SJSA1 (cell line): ENCODE measurements at regions not wholly inside any gene's neighbourhood (a gene's known extent, or its start where the extent isn't known, plus 50 kb on each side); places are given as distances from the start of the nearest gene placed in this dataset.
A peak's percentile ranks its signal among the peaks of the same experiment; 100 is the strongest.

ENCODE experiments used
- DNase-seq, 2 experiments: peaks; one replicate each; pipeline ENCODE4 v3.0.0-alpha.2; 2015 to 2020; ENCODE audit warnings: low spot score in 2 of 2, low read depth in 1 of 2
- H3K27ac ChIP-seq: fragments of 250-450 bp; sonication (Bioruptor Pico); 2 replicates; pipeline ENCODE4 v1.5.1; 2020; ENCODE audit warnings: mild to moderate bottlenecking, moderate library complexity
- H3K27me3 ChIP-seq: fragments of 250-450 bp; sonication (Bioruptor Pico); replicated peaks from 2 replicates; pipeline ENCODE4 v1.5.1; 2020; ENCODE audit warnings: mild to moderate bottlenecking, moderate library complexity
- H3K36me3 ChIP-seq: fragments of 250-450 bp; sonication (Bioruptor Pico); 2 replicates; pipeline ENCODE4 v1.5.1; 2020; ENCODE audit warnings: mild to moderate bottlenecking
- H3K4me1 ChIP-seq: fragments of 250-450 bp; sonication (Bioruptor Pico); replicated peaks from 2 replicates; pipeline ENCODE4 v1.6.1; 2021; ENCODE audit warnings: mild to moderate bottlenecking
- H3K4me3 ChIP-seq: fragments of 250-450 bp; sonication (Bioruptor Pico); 2 replicates; pipeline ENCODE4 v1.5.1; 2020; ENCODE audit warnings: mild to moderate bottlenecking
- H3K9me3 ChIP-seq: fragments of 250-450 bp; sonication (Bioruptor Pico); replicated peaks from 2 replicates; pipeline ENCODE4 v1.5.1; 2020; ENCODE audit warnings: mild to moderate bottlenecking

- no peak overlapping the region for H3K27ac ChIP-seq
- peaks cover 11% of the 10 kb centered on the region for H3K4me1 ChIP-seq
- H3K36me3 ChIP-seq: no peaks in the 10 kb centered on the region
- peak in 1 of 2 experiments; percentile 14 for DNase-seq
- H3K9me3 ChIP-seq: peaks cover 3% of the 10 kb centered on the region; the same call in 1 of the 2 replicates
- no peaks in the 10 kb centered on the region for H3K27me3 ChIP-seq
- no peak overlapping the region for H3K4me3 ChIP-seq
Observed at GRCh38 chr4:65893957-65894755, 223.9 kb upstream of the EPHA5 start.

DNA sequence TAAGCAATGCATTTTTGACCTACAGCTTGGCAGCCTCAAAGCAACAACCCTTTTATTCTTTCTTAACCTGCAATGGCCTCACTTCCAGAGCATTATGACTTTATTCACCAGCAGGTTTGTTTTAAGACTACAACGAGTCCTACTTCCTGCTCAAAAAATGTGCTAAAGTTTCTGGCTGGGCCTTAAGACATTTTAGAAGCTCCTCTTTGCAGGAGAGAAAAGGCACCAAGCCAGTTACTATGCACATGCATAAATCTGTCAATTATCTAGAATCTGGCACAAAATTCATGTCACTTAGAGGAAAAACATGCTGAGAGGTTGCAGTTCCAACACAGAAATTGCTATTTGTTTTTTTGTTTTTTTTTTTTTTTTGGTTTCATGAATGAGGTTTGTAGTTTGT lies 223.0 kb upstream of the EPHA5 start:
- no peaks in the 10 kb centered on the region for H3K27me3 ChIP-seq
- peaks cover 3% of the 10 kb centered on the region; the same call in 1 of the 2 replicates for H3K9me3 ChIP-seq
- H3K36me3 ChIP-seq: no peaks in the 10 kb centered on the region
- no peak for DNase-seq
- H3K4me1 ChIP-seq: peaks cover 11% of the 10 kb centered on the region
- no peak overlapping the region for H3K27ac ChIP-seq
- H3K4me3 ChIP-seq: no peak overlapping the region

DNA sequence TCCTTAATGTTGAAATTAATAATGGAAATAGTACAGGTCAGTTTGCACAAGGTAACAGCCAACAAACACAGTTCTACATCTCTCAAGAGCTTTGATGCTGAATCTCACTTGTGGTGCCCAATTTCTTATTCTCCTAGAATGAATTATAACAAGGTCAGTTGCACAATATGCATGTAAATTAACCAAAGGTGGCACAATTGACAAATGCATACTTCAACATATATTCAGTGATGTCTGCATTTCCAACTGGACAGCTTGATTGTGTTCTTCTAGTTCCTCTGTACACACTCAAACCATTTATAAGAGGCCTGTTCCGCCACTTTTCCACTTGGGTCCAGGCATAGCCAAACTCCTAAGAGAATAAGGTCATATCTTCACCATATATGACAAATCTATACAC lies 210.3 kb upstream of the EPHA5 start:
- no peaks in the 10 kb centered on the region for H3K27me3 ChIP-seq
- H3K36me3 ChIP-seq: no peaks in the 10 kb centered on the region
- H3K4me1 ChIP-seq: no peaks in the 10 kb centered on the region
- no peaks in the 10 kb centered on the region for H3K9me3 ChIP-seq
- no peak for DNase-seq
- no peak overlapping the region for H3K4me3 ChIP-seq
- no peak overlapping the region for H3K27ac ChIP-seq

- DNase-seq: no peak
- H3K9me3 ChIP-seq: no peaks in the 10 kb centered on the region; the same call in 1 of the 2 replicates
- no peak overlapping the region for H3K4me3 ChIP-seq
- H3K27ac ChIP-seq: no peak overlapping the region
- no peaks in the 10 kb centered on the region for H3K4me1 ChIP-seq
- no peaks in the 10 kb centered on the region for H3K27me3 ChIP-seq
- H3K36me3 ChIP-seq: no peaks in the 10 kb centered on the region
Observed at GRCh38 chr4:65868096-65868824, 198.0 kb upstream of the EPHA5 start.

- Histone ChIP-seq H3K27me3 (no peaks in the 10 kb centered on the region), H3K9me3 (no peaks in the 10 kb centered on the region), H3K27ac (no peak overlapping the region), H3K4me1 (no peaks in the 10 kb centered on the region), H3K36me3 (no peaks in the 10 kb centered on the region), H3K4me3 (no peak overlapping the region)
- peak in 1 of 2 experiments; percentile 6 for DNase-seq
Observed at GRCh38 chr4:65865489-65865888, 195.2 kb upstream of the EPHA5 start.

- Histone ChIP-seq H3K27ac (no peak overlapping the region), H3K4me3 (no peak overlapping the region), H3K36me3 (no peaks in the 10 kb centered on the region), H3K27me3 (no peaks in the 10 kb centered on the region), H3K4me1 (no peaks in the 10 kb centered on the region), H3K9me3 (no peaks in the 10 kb centered on the region)
- DNase-seq: no peak
Observed at GRCh38 chr4:65861993-65862392, 191.7 kb upstream of the EPHA5 start.

DNA sequence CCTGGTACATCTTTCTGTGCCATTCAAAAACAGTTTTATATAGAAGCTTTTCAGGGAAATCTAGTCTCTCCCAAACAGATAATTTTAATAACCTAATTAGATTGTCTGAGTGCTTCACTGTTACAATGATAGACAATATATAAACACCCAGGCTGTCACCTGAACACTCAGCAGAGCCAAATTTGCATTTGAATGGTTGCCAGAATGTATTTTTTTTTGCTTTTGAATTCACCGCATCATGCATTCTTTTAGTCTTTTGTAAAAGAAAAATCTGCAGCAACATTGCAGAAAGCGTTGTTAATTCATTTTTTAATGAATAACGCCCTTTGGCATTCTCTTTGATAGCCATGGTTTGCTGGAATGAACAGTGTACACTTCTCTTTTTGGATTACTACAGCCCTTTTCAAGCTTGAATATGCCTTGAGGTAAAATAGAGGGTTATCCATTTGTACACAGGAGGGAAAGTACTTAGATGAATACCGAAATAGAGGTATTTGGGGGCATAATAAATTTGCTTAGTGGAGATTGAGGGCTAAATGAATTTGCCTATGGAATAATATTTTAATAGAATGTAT lies 175.0 kb upstream of the EPHA5 start:
- Histone ChIP-seq H3K36me3 (no peaks in the 10 kb centered on the region), H3K27ac (no peak overlapping the region), H3K27me3 (no peaks in the 10 kb centered on the region), H3K9me3 (no peaks in the 10 kb centered on the region), H3K4me3 (no peak overlapping the region), H3K4me1 (no peaks in the 10 kb centered on the region)
- DNase-seq: no peak

- DNase-seq: no peak
- Histone ChIP-seq H3K9me3 (no peaks in the 10 kb centered on the region), H3K4me1 (no peaks in the 10 kb centered on the region), H3K27ac (no peak overlapping the region), H3K36me3 (no peaks in the 10 kb centered on the region), H3K4me3 (no peak overlapping the region), H3K27me3 (no peaks in the 10 kb centered on the region)
Observed at GRCh38 chr4:65839164-65839931, 169.1 kb upstream of the EPHA5 start.

DNA sequence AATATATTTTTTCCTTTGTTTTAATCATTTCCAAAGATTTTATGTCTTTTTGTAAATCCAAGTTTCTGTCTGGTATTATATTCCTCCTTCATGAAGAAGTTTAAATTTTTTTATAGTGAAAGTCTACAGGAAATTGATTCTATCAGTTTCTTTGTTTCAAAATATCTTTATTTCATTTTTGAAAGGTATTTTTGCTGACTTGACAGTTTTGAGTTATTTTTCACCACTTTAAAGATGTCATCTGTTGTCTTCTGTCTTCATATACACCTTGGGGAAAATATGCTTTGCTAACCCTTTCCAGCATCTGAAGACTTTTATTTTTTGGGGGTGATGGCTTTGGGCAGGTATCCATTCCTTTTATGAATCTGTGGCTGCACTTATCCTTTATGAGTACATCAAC lies 164.4 kb upstream of the EPHA5 start:
- Histone ChIP-seq H3K27me3 (no peaks in the 10 kb centered on the region), H3K27ac (no peak overlapping the region), H3K4me3 (no peak overlapping the region), H3K36me3 (no peaks in the 10 kb centered on the region), H3K9me3 (no peaks in the 10 kb centered on the region), H3K4me1 (no peaks in the 10 kb centered on the region)
- no peak for DNase-seq

DNA sequence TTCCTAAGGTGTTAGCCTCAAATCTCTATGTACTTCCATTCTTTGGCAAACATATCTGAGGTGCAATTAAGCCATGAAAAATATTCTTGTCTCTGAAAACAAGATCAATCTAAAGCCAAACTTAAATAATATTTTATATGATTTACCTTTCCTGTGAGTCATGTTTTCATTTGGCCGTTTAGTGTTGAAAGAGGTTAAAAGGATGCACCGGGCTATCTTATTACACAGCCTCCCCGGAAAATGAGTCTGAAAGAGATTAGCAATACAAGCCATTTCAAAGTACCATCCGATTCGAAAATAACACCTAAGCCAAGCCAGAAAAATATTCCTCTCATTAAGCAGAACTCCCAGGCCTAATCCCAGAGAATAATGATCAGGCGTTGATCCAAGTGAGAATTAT lies 161.5 kb upstream of the EPHA5 start:
- no peaks in the 10 kb centered on the region for H3K36me3 ChIP-seq
- no peaks in the 10 kb centered on the region for H3K4me1 ChIP-seq
- no peak for DNase-seq
- H3K27me3 ChIP-seq: no peaks in the 10 kb centered on the region
- H3K9me3 ChIP-seq: no peaks in the 10 kb centered on the region
- H3K4me3 ChIP-seq: no peak overlapping the region
- no peak overlapping the region for H3K27ac ChIP-seq

GRCh38 chr4:65825116-65825753 lies 154.9 kb upstream of the EPHA5 start:
- Histone ChIP-seq H3K9me3 (no peaks in the 10 kb centered on the region), H3K27me3 (no peaks in the 10 kb centered on the region), H3K4me1 (no peaks in the 10 kb centered on the region), H3K27ac (no peak overlapping the region), H3K4me3 (no peak overlapping the region), H3K36me3 (no peaks in the 10 kb centered on the region)
- no peak for DNase-seq

DNA sequence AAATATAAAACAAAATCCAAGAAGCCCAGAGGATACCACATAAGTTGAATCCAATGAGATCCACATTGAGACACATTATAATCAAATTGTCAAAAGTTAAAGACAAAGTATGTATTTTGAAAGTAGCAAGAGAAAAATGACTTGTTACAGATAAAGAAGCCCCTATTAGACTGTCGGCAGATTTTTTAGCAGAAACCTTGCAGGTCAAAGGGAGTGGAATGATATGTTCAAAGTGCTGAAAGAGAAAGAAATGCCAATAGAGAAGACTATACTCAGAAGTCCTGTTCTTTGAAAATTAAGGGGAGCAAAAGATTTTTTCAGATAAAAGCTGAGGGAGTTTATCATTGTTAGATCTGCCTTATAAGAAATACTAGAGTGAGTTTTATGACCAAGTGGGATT lies 148.9 kb upstream of the EPHA5 start:
- no peaks in the 10 kb centered on the region for H3K4me1 ChIP-seq
- H3K27ac ChIP-seq: no peak overlapping the region
- DNase-seq: no peak
- H3K9me3 ChIP-seq: peaks cover 3% of the 10 kb centered on the region; the same call in 1 of the 2 replicates
- H3K27me3 ChIP-seq: no peaks in the 10 kb centered on the region
- H3K4me3 ChIP-seq: no peak overlapping the region
- H3K36me3 ChIP-seq: no peaks in the 10 kb centered on the region

- Histone ChIP-seq H3K27ac (no peak overlapping the region), H3K4me1 (no peaks in the 10 kb centered on the region), H3K4me3 (no peak overlapping the region), H3K27me3 (no peaks in the 10 kb centered on the region), H3K36me3 (no peaks in the 10 kb centered on the region), H3K9me3 (no peaks in the 10 kb centered on the region)
- DNase-seq: no peak
Observed at GRCh38 chr4:65805936-65806335, 135.6 kb upstream of the EPHA5 start.
